Stomach smooth muscle (tissue), 2 donors: ENCODE measurements at regions not wholly inside any gene's neighbourhood (a gene's known extent, or its start where the extent isn't known, plus 50 kb on each side); places are given as distances from the start of the nearest gene placed in this dataset.
"Not testable (repeated sequence)": the region's sequence is repeated elsewhere in the genome, so short reads cannot be mapped to it uniquely, and the experiment has no call there.

ENCODE experiments used
- H3K27ac ChIP-seq: one replicate; pipeline ENCODE4 v1.7.0; 2013; ENCODE audit warnings: mild to moderate bottlenecking, low read length, inconsistent platforms
- H3K27me3 ChIP-seq, 2 donors: one replicate each; pipeline ENCODE4 v1.7.0; 2013; ENCODE audit warnings: low read length in 2 of 2; ENCODE audit not compliant: insufficient read depth in 2 of 2, control insufficient read depth in 1 of 2
- H3K36me3 ChIP-seq, 2 donors: one replicate each; pipeline ENCODE4 v1.7.0; 2013; ENCODE audit warnings: low read length in 2 of 2; ENCODE audit not compliant: control insufficient read depth in 2 of 2, insufficient read depth in 2 of 2
- H3K4me1 ChIP-seq: one replicate; pipeline ENCODE4 v1.7.0; 2013; ENCODE audit warnings: low read length; ENCODE audit not compliant: control insufficient read depth, insufficient read depth
- H3K4me3 ChIP-seq, 2 donors: one replicate each; pipeline ENCODE4 v1.7.0; 2013; ENCODE audit warnings: low read length in 2 of 2
- H3K9ac ChIP-seq, 2 donors: one replicate each; pipeline ENCODE4 v1.7.0; 2013; ENCODE audit warnings: low read length in 2 of 2, mild to moderate bottlenecking in 1 of 2
- H3K9me3 ChIP-seq, 2 donors: one replicate each; pipeline ENCODE4 v1.7.0; 2013; ENCODE audit warnings: low read length in 2 of 2; ENCODE audit not compliant: control insufficient read depth in 2 of 2
- donor health status: healthy.
- donor health status: Pancreatic carcinoma.

GRCh38 chrX:138917781-138918180, 206.3 kb upstream of the FGF13 start:
- H3K4me3 ChIP-seq = no peak overlapping the region
- H3K27ac ChIP-seq = no peak overlapping the region
- no peaks in the 10 kb centered on the region for H3K4me1 ChIP-seq
- H3K9me3 ChIP-seq = no peaks in the 10 kb centered on the region
- no peaks in the 10 kb centered on the region for H3K36me3 ChIP-seq
- no peak overlapping the region for H3K9ac ChIP-seq
- H3K27me3 ChIP-seq = no peaks in the 10 kb centered on the region

- no peaks in the 10 kb centered on the region for H3K9me3 ChIP-seq
- no peaks in the 10 kb centered on the region for H3K4me1 ChIP-seq
- no peak overlapping the region for H3K9ac ChIP-seq
- H3K27ac ChIP-seq = no peak overlapping the region
- H3K4me3 ChIP-seq = no peak overlapping the region
- H3K36me3 ChIP-seq = no peaks in the 10 kb centered on the region
- H3K27me3 ChIP-seq = no peaks in the 10 kb centered on the region
Measured at GRCh38 chrX:138914767-138915166, 203.2 kb upstream of the FGF13 start.

- no peak overlapping the region for H3K27ac ChIP-seq
- no peak overlapping the region for H3K4me3 ChIP-seq
- H3K36me3 ChIP-seq = no peaks in the 10 kb centered on the region
- no peaks in the 10 kb centered on the region for H3K9me3 ChIP-seq
- no peaks in the 10 kb centered on the region for H3K4me1 ChIP-seq
- H3K27me3 ChIP-seq = no peaks in the 10 kb centered on the region
- H3K9ac ChIP-seq = no peak overlapping the region
Measured at GRCh38 chrX:138908577-138908976, 197.1 kb upstream of the FGF13 start.

GRCh38 chrX:138897621-138898492, 186.3 kb upstream of the FGF13 start:
- H3K9me3 ChIP-seq = no peaks in the 10 kb centered on the region

GRCh38 chrX:138890491-138890890, 179.0 kb upstream of the FGF13 start:
- no peaks in the 10 kb centered on the region for H3K36me3 ChIP-seq
- H3K4me3 ChIP-seq = no peak overlapping the region
- no peaks in the 10 kb centered on the region for H3K4me1 ChIP-seq
- peaks cover 0 to 2% of the 10 kb centered on the region in 2 donors for H3K27me3 ChIP-seq
- H3K27ac ChIP-seq = no peak overlapping the region
- no peaks in the 10 kb centered on the region for H3K9me3 ChIP-seq
- no peak overlapping the region for H3K9ac ChIP-seq

More at GRCh38 chrX:138897621-138898492, 186.3 kb upstream of the FGF13 start:
- H3K4me3 ChIP-seq = no peak overlapping the region
- H3K27ac ChIP-seq = no peak overlapping the region
- H3K4me1 ChIP-seq = no peaks in the 10 kb centered on the region
- H3K27me3 ChIP-seq = no peaks in the 10 kb centered on the region
- H3K9ac ChIP-seq = no peak overlapping the region
- no peaks in the 10 kb centered on the region for H3K36me3 ChIP-seq

- H3K4me3 ChIP-seq = no peak overlapping the region
- no peak overlapping the region for H3K9ac ChIP-seq
- H3K36me3 ChIP-seq = no peaks in the 10 kb centered on the region
- peaks cover 0 to 2% of the 10 kb centered on the region in 2 donors for H3K27me3 ChIP-seq
- no peaks in the 10 kb centered on the region for H3K4me1 ChIP-seq
- no peaks in the 10 kb centered on the region for H3K9me3 ChIP-seq
- H3K27ac ChIP-seq = no peak overlapping the region
Measured at GRCh38 chrX:138889149-138889548, 177.6 kb upstream of the FGF13 start.

- no peak overlapping the region for H3K4me3 ChIP-seq
- no peak overlapping the region for H3K27ac ChIP-seq
- H3K4me1 ChIP-seq = no peaks in the 10 kb centered on the region
- H3K9ac ChIP-seq = no peak overlapping the region
- H3K36me3 ChIP-seq = no peaks in the 10 kb centered on the region
- H3K9me3 ChIP-seq = peaks cover 0 to 3% of the 10 kb centered on the region in 2 donors
- no peaks in the 10 kb centered on the region for H3K27me3 ChIP-seq
Measured at GRCh38 chrX:138886769-138887168, 175.3 kb upstream of the FGF13 start.

- Histone ChIP-seq H3K27me3 (no peaks in the 10 kb centered on the region), H3K36me3 (no peaks in the 10 kb centered on the region), H3K9me3 (peaks cover 0 to 3% of the 10 kb centered on the region in 2 donors), H3K4me3 (no peak overlapping the region), H3K27ac (no peak overlapping the region), H3K4me1 (no peaks in the 10 kb centered on the region), H3K9ac (no peak overlapping the region)
Measured at GRCh38 chrX:138885886-138886285, 174.4 kb upstream of the FGF13 start.

GRCh38 chrX:138880293-138880692, 168.8 kb upstream of the FGF13 start:
- not testable (repeated sequence) for H3K9me3 ChIP-seq, H3K27me3 ChIP-seq, H3K4me3 ChIP-seq, H3K36me3 ChIP-seq, H3K27ac ChIP-seq, H3K4me1 ChIP-seq, H3K9ac ChIP-seq

GRCh38 chrX:138877746-138878145, 166.2 kb upstream of the FGF13 start:
- H3K4me3 ChIP-seq = no peak overlapping the region
- no peak overlapping the region for H3K27ac ChIP-seq
- H3K9ac ChIP-seq = no peak overlapping the region
- no peaks in the 10 kb centered on the region for H3K4me1 ChIP-seq
- H3K27me3 ChIP-seq = no peaks in the 10 kb centered on the region
- H3K36me3 ChIP-seq = no peaks in the 10 kb centered on the region
- peaks cover 0 to under 1% of the 10 kb centered on the region in 2 donors for H3K9me3 ChIP-seq

GRCh38 chrX:138875472-138875871, 164.0 kb upstream of the FGF13 start:
- Histone ChIP-seq H3K4me1 (no peaks in the 10 kb centered on the region), H3K4me3 (no peak overlapping the region), H3K9ac (no peak overlapping the region), H3K36me3 (no peaks in the 10 kb centered on the region), H3K27me3 (no peaks in the 10 kb centered on the region), H3K27ac (no peak overlapping the region), H3K9me3 (peaks cover 0 to 2% of the 10 kb centered on the region in 2 donors)
